ENCODE measurements at regions not wholly inside any gene's neighbourhood (a gene's known extent, or its start where the extent isn't known, plus 50 kb on each side); places are given as distances from the start of the nearest gene placed in this dataset.

GRCh38 chr4:23058165-23058776 lies 365.5 kb downstream of the GBA3 start:
- no peak overlapping the region for H2AFZ ChIP-seq
- H3K27ac ChIP-seq, result no peak overlapping the region
- H3K4me3 ChIP-seq (ENCODE audit: low read depth, low read length), result no peak overlapping the region
- H3K9ac ChIP-seq, result no peak overlapping the region
- no peaks in the 10 kb centered on the region for H3K79me2 ChIP-seq
- no peak overlapping the region for H3K4me2 ChIP-seq (ENCODE audit: low read length)
- no peaks in the 10 kb centered on the region for H3K4me1 ChIP-seq
- H3K36me3 ChIP-seq (ENCODE audit: control insufficient read depth, insufficient read depth, low read length), result no peaks in the 10 kb centered on the region
- no peaks in the 10 kb centered on the region for H3K27me3 ChIP-seq (ENCODE audit: control insufficient read depth, insufficient read depth, low read length)
- no peaks in the 10 kb centered on the region for H3K9me3 ChIP-seq (ENCODE audit: control insufficient read depth, low read length)
- TF ChIP-seq CTCF (IDR thresholded peaks at IDR 0.05), result no peak

DNA sequence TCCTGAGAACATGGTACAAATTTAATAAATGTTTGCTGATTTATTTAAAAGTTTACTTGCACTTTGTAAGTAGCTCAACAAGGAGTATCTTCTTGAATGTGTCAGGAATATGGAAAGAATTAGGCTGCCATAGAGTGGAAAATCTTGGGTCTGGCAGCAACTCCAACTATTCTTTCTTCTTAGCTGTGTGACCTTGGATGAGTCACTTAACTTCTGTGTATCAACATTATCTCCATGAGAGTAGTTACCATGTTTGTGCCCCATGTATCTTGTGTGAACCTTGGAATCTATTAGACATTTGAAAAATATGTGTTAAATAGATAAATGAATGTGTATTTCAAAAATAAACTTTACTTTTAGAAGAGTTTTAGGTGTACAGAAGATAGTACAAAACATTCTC lies 348.8 kb downstream of the GBA3 start:
- Histone ChIP-seq H3K4me2 (ENCODE audit: low read length) (no peak overlapping the region), H3K27me3 (ENCODE audit: control insufficient read depth, insufficient read depth, low read length) (no peaks in the 10 kb centered on the region), H3K9me3 (ENCODE audit: control insufficient read depth, low read length) (no peaks in the 10 kb centered on the region), H3K9ac (no peak overlapping the region), H3K27ac (no peak overlapping the region), H3K36me3 (ENCODE audit: control insufficient read depth, insufficient read depth, low read length) (no peaks in the 10 kb centered on the region), H2AFZ (no peak overlapping the region), H3K4me1 (peaks cover 10% of the 10 kb centered on the region), H3K4me3 (ENCODE audit: low read depth, low read length) (no peak overlapping the region), H3K79me2 (no peaks in the 10 kb centered on the region)
- TF ChIP-seq CTCF (IDR thresholded peaks at IDR 0.05), result no peak

GRCh38 chr4:23040539-23040938 lies 347.8 kb downstream of the GBA3 start:
- Histone ChIP-seq H3K4me3 (ENCODE audit: low read depth, low read length) (no peak overlapping the region), H3K4me2 (ENCODE audit: low read length) (no peak overlapping the region), H2AFZ (no peak overlapping the region), H3K79me2 (no peaks in the 10 kb centered on the region), H3K27me3 (ENCODE audit: control insufficient read depth, insufficient read depth, low read length) (no peaks in the 10 kb centered on the region), H3K9me3 (ENCODE audit: control insufficient read depth, low read length) (no peaks in the 10 kb centered on the region), H3K4me1 (peaks cover 10% of the 10 kb centered on the region), H3K27ac (no peak overlapping the region), H3K9ac (no peak overlapping the region), H3K36me3 (ENCODE audit: control insufficient read depth, insufficient read depth, low read length) (no peaks in the 10 kb centered on the region)
- TF ChIP-seq CTCF (IDR thresholded peaks at IDR 0.05), result no peak

DNA sequence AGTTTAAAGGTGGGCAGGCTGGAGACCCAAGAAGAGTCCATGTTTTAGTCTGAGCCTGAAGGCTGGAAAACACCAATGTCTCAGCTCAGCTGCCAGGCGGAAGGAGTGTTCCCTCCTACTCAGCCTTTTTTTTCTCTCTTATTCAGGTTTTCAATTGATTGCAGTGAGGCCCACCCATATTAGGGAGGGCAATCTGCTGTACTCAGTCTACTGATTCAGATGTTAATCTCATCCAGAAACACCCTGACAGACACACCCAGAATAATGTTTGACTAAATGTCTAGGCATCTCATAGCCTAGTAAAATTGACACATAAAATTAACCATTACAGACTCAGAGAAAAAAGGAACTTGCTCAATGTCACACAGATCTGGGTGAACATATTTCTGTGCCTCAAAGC lies 347.1 kb downstream of the GBA3 start:
- H3K27ac ChIP-seq, result no peak overlapping the region
- H3K4me1 ChIP-seq, result peaks cover 10% of the 10 kb centered on the region
- no peak overlapping the region for H3K9ac ChIP-seq
- H3K79me2 ChIP-seq, result no peaks in the 10 kb centered on the region
- no peak overlapping the region for H3K4me2 ChIP-seq (ENCODE audit: low read length)
- H3K9me3 ChIP-seq (ENCODE audit: control insufficient read depth, low read length), result no peaks in the 10 kb centered on the region
- no peak overlapping the region for H3K4me3 ChIP-seq (ENCODE audit: low read depth, low read length)
- no peak overlapping the region for H2AFZ ChIP-seq
- TF ChIP-seq CTCF (IDR thresholded peaks at IDR 0.05), result no peak
- no peaks in the 10 kb centered on the region for H3K36me3 ChIP-seq (ENCODE audit: control insufficient read depth, insufficient read depth, low read length)
- no peaks in the 10 kb centered on the region for H3K27me3 ChIP-seq (ENCODE audit: control insufficient read depth, insufficient read depth, low read length)
